NB4 (cell line): ENCODE measurements at regions not wholly inside any gene's neighbourhood (a gene's known extent, or its start where the extent isn't known, plus 50 kb on each side); places are given as distances from the start of the nearest gene placed in this dataset.

Source experiments
- CTCF ChIP-seq: IDR thresholded peaks from one replicate; pipeline ENCODE4 v1.5.1; 2012; ENCODE audit warnings: low read depth, low read length
- MYC ChIP-seq: IDR thresholded peaks from 2 replicates; pipeline ENCODE4 v1.6.1; 2011; ENCODE audit warnings: low read depth, low read length
- POLR2A ChIP-seq: IDR thresholded peaks from 2 replicates; pipeline ENCODE4 v1.6.1; 2011; ENCODE audit warnings: mild to moderate bottlenecking; ENCODE audit not compliant: insufficient read length; ENCODE audit errors: extremely low read depth
- TF ChIP-seq, protein P1 (sequence below): IDR thresholded peaks from 2 replicates; pipeline ENCODE4 v1.6.1; 2011; ENCODE audit warnings: low read depth, low read length

DNA sequence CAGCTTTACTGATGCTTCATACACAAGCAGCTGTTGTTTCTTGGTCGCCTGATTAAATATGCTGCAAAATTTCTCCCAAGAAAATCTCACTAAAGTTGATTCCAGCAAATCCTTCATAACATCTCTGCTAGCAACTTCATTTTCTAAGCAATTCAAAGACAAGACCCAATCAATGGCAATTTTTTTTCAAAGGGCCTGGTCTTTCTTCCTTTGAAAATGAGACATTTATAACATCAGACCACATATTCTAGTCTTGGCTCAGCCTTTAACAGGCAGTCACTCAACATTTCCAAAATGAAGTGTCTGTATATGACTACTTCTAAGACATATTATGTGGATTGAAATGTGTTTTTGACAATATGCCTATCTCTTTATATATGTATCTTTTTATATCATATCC, 702.6 kb downstream of the KCNA4 start:
- no peak for TF ChIP-seq CTCF
- TF ChIP-seq, protein P1, sequence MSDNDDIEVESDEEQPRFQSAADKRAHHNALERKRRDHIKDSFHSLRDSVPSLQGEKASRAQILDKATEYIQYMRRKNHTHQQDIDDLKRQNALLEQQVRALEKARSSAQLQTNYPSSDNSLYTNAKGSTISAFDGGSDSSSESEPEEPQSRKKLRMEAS, result no peak
- no peak for TF ChIP-seq POLR2A
- no peak for TF ChIP-seq MYC
